Endothelial cell of umbilical vein (primary cell): ENCODE measurements at regions not wholly inside any gene's neighbourhood (a gene's known extent, or its start where the extent isn't known, plus 50 kb on each side); places are given as distances from the start of the nearest gene placed in this dataset.

Experiments
- BruUV-seq: library from RNA; stranded (reverse); fragments of 400-500 nt; replicated peaks from 2 replicates; lab custom pipeline; 2021; lab: Mats Ljungman, UMichigan
- CTCF ChIA-PET: fragments of 300-600, 350-600 bp; sonication (Branson Sonifier 250); formaldehyde crosslinking; loops from one replicate; lab custom pipeline; 2021; ENCODE audit warnings: antibody characterized with exemption, inconsistent platforms; lab: Charles Lee
- POLR2A ChIA-PET: fragments of 300-600, 350-600 bp; sonication (Branson Sonifier 250); formaldehyde crosslinking; loops from one replicate; lab custom pipeline; 2021; ENCODE audit warnings: antibody characterized with exemption, inconsistent platforms; lab: Charles Lee
- DNase-seq: peaks from one replicate; pipeline ENCODE4 v3.0.0-alpha.2; 2011; ENCODE audit warnings: low read depth, low spot score
- FAIRE-seq: peaks from 2 replicates; lab custom pipeline; 2011; peaks lifted over from hg19 to GRCh38; lab: Jason Lieb, UNC
- H2AFZ ChIP-seq: 2 replicates; pipeline ENCODE4 v1.6.0; 2012; ENCODE audit warnings: low read depth, low read length, control low read depth, inconsistent platforms
- H3K27ac ChIP-seq: 2 replicates; pipeline ENCODE4 v1.5.1; 2011; ENCODE audit warnings: low read depth, mild to moderate bottlenecking, control low read depth, low read length, moderate library complexity; ENCODE audit not compliant: insufficient read depth
- H3K27me3 ChIP-seq, 2 experiments: 2 replicates each; pipeline versions ENCODE4 v1.6.0 to v1.6.1; 2011; ENCODE audit warnings: low read length in 2 of 2, mixed read lengths in 1 of 2; ENCODE audit not compliant: control insufficient read depth in 2 of 2, insufficient read depth in 2 of 2
- H3K36me3 ChIP-seq, 2 experiments: 2 replicates in 1 of 2; 3 replicates in 1 of 2; pipeline ENCODE4 v1.5.1; 2011; ENCODE audit warnings: low read length in 2 of 2, mild to moderate bottlenecking in 1 of 2, moderate library complexity in 1 of 2; ENCODE audit not compliant: control insufficient read depth in 2 of 2, insufficient read depth in 2 of 2; ENCODE audit errors: extremely low read depth in 1 of 2
- H3K4me1 ChIP-seq: 3 replicates; pipeline ENCODE4 v1.5.1; 2011; ENCODE audit warnings: mild to moderate bottlenecking, low read length; ENCODE audit not compliant: control insufficient read depth, insufficient read depth; ENCODE audit errors: extremely low read depth
- H3K4me2 ChIP-seq: 2 replicates; pipeline ENCODE4 v1.6.1; 2011; ENCODE audit warnings: low read length, control low read depth, mixed read lengths; ENCODE audit not compliant: insufficient read depth
- H3K4me3 ChIP-seq, 3 experiments: fragments of 200-600 bp in 1 of 3; sonication (generic), shearing (Covaris generic) in 1 of 3; replicated peaks in 1 of 3; 2 replicates each; pipeline ENCODE4 v1.5.1; 2011 to 2016; ENCODE audit warnings: control low read depth in 3 of 3, low read length in 3 of 3, mild to moderate bottlenecking in 2 of 3, inconsistent platforms in 1 of 3, low read depth in 1 of 3, moderate library complexity in 1 of 3; ENCODE audit not compliant: insufficient read depth in 1 of 3
- H3K79me2 ChIP-seq: 2 replicates; pipeline ENCODE4 v1.6.0; 2012; ENCODE audit warnings: low read length, inconsistent platforms; ENCODE audit not compliant: control insufficient read depth, insufficient read depth
- H3K9ac ChIP-seq: replicated peaks from 2 replicates; pipeline ENCODE3; 2011; ENCODE audit warnings: low read length, control low read depth; ENCODE audit not compliant: insufficient read depth; ENCODE audit errors: extremely low read depth
- H3K9me1 ChIP-seq: replicated peaks from 3 replicates; pipeline ENCODE4 v1.6.0; 2011; ENCODE audit warnings: mild to moderate bottlenecking, low read length; ENCODE audit not compliant: control insufficient read depth, insufficient read depth; ENCODE audit errors: extremely low read depth
- H3K9me3 ChIP-seq: replicated peaks from 2 replicates; pipeline ENCODE4 v1.5.1; 2012; ENCODE audit warnings: low read length, inconsistent platforms; ENCODE audit not compliant: control insufficient read depth, insufficient read depth
- H4K20me1 ChIP-seq: replicated peaks from 2 replicates; pipeline ENCODE3; 2011; ENCODE audit warnings: mild to moderate bottlenecking, low read length; ENCODE audit not compliant: control insufficient read depth, insufficient read depth; ENCODE audit errors: extremely low read depth
- EZH2 ChIP-seq: IDR thresholded peaks from 2 replicates; pipeline ENCODE4 v1.6.1; 2012; ENCODE audit warnings: borderline replicate concordance, low read depth, mild to moderate bottlenecking, moderate library complexity, low read length, inconsistent platforms; ENCODE audit not compliant: severe bottlenecking
- FOS ChIP-seq: IDR thresholded peaks from 2 replicates; pipeline ENCODE4 v1.6.1; 2011; ENCODE audit warnings: mild to moderate bottlenecking, low read length, moderate library complexity, borderline replicate concordance; ENCODE audit not compliant: insufficient read depth
- GATA2 ChIP-seq: IDR thresholded peaks from 2 replicates; pipeline ENCODE4 v1.7.0; 2011; ENCODE audit warnings: low read depth, mild to moderate bottlenecking, moderate library complexity, mixed read lengths, low read length; ENCODE audit not compliant: insufficient read length, insufficient read depth
- JUN ChIP-seq: IDR thresholded peaks from 2 replicates; pipeline ENCODE4 v1.6.1; 2011; ENCODE audit warnings: borderline replicate concordance, low read depth; ENCODE audit not compliant: insufficient read length, insufficient read depth
- MYC ChIP-seq: IDR thresholded peaks from one replicate; pipeline ENCODE4 v1.6.1; 2011; ENCODE audit warnings: mild to moderate bottlenecking, low read depth, low read length
- POLR2A ChIP-seq: IDR thresholded peaks from 2 replicates; pipeline ENCODE4 v1.6.1; 2012; ENCODE audit warnings: low read depth, mild to moderate bottlenecking, control low read depth, low read length
- POLR2AphosphoS5 ChIP-seq: IDR thresholded peaks from 2 replicates; pipeline ENCODE4 v1.6.1; 2012; ENCODE audit warnings: low read depth, mild to moderate bottlenecking, control low read depth, low read length, moderate library complexity; ENCODE audit not compliant: insufficient read depth
- dilution Hi-C: fragments of 300-500 bp; cut with MboI; formaldehyde crosslinking; loops from one replicate; pipeline ENCODE4 v1.15.0; 2019; ENCODE audit warnings: low sequenced_read_pairs; ENCODE audit not compliant: extremely low pct_ligation_motif_present
- intact Hi-C: fragments of 100-400 bp; cut with micrococcal nuclease; formaldehyde crosslinking; loops from one replicate; pipeline ENCODE4 v1.10.0; 2022
- TF ChIP-seq, protein P1 (sequence below): IDR thresholded peaks from 2 replicates; pipeline ENCODE4 v1.6.1; 2011; ENCODE audit not compliant: insufficient read depth, insufficient read length
- TF ChIP-seq, protein P2 (sequence below), 2 donors: IDR thresholded peaks; 1 replicate in 1 of 2; 2 replicates in 1 of 2; pipeline ENCODE4 v1.5.1; 2011; ENCODE audit warnings: low read length in 2 of 2, mild to moderate bottlenecking in 2 of 2, moderate library complexity in 2 of 2, control low read depth in 1 of 2, inconsistent platforms in 1 of 2, low read depth in 1 of 2; ENCODE audit not compliant: insufficient read depth in 1 of 2; ENCODE audit errors: extremely low read depth in 1 of 2

DNA sequence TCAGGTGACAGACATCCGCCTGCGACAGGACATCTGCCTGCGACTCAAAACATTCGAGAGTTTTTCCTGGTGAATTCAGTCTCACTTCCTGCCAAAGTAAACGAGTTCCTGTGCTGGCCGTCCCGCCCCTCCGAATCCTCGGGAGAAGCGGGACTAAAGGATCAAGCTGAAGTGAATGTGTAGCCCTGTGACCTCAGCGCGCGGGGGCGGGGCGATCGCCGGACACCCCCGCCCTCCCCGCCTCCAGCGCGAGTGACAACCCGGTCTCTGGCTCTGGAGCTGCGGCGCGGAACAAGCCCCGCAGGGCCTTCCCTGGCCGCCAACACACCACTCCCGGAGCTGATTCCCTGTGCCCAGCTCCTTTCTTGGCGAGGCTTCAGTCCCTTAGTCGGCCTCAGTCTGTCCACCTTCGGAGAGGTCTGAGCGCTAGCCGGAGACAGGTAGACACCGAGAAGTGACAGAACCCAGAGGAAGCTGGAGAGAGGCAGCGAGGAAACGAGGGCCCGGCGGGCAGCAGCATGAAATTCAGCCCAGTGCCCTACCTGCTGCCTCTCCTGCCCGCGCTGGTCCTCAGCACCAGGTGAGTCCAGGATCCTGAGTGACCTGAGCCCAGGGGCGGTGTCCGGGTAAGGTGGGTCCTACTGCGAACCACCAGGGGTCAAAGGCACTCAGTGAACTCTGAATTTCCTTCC, 766.4 kb upstream of the LUZP2 start:
- ChIA-PET POLR2A (interaction anchor here (0.7 kb wide), 1 partner anchor 67 kb away, joined by 4 read pairs; no protein-coding TSS in a partner anchor), CTCF (no interaction called here)
- no peaks in the 10 kb centered on the region for H3K9me3 ChIP-seq
- H3K36me3 ChIP-seq = no peaks in the 10 kb centered on the region
- BruUV-seq = no TSS peak
- no peaks in the 10 kb centered on the region for H4K20me1 ChIP-seq
- no peak for DNase-seq
- H3K4me3 ChIP-seq = no peak overlapping the region
- H3K9me1 ChIP-seq = no peaks in the 10 kb centered on the region
- no peaks in the 10 kb centered on the region for H3K27me3 ChIP-seq
- no peak overlapping the region for H2AFZ ChIP-seq
- no peak for TF ChIP-seq POLR2AphosphoS5
- no peak for TF ChIP-seq GATA2
- TF ChIP-seq POLR2A = no peak
- TF ChIP-seq JUN = no peak
- no peak for TF ChIP-seq EZH2
- TF ChIP-seq FOS = no peak
- TF ChIP-seq, protein P1, sequence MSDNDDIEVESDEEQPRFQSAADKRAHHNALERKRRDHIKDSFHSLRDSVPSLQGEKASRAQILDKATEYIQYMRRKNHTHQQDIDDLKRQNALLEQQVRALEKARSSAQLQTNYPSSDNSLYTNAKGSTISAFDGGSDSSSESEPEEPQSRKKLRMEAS = no peak
- no peak for TF ChIP-seq MYC
- TF ChIP-seq, protein P2, sequence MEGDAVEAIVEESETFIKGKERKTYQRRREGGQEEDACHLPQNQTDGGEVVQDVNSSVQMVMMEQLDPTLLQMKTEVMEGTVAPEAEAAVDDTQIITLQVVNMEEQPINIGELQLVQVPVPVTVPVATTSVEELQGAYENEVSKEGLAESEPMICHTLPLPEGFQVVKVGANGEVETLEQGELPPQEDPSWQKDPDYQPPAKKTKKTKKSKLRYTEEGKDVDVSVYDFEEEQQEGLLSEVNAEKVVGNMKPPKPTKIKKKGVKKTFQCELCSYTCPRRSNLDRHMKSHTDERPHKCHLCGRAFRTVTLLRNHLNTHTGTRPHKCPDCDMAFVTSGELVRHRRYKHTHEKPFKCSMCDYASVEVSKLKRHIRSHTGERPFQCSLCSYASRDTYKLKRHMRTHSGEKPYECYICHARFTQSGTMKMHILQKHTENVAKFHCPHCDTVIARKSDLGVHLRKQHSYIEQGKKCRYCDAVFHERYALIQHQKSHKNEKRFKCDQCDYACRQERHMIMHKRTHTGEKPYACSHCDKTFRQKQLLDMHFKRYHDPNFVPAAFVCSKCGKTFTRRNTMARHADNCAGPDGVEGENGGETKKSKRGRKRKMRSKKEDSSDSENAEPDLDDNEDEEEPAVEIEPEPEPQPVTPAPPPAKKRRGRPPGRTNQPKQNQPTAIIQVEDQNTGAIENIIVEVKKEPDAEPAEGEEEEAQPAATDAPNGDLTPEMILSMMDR (IDR thresholded peaks at IDR 0.05; ENCODE audit: extremely low read depth in 1 of 2, insufficient read depth in 1 of 2, low read depth in 1 of 2, low read length in 2 of 2) = no peak
- H3K4me1 ChIP-seq = no peaks in the 10 kb centered on the region
- intact Hi-C loops = no loop called here
- dilution Hi-C loops = no loop called here
- FAIRE-seq = no peak
- no peak overlapping the region for H3K9ac ChIP-seq
- no peak overlapping the region for H3K27ac ChIP-seq
- H3K4me2 ChIP-seq = no peak overlapping the region
- H3K79me2 ChIP-seq = no peaks in the 10 kb centered on the region
